GM10266 (cell line): ENCODE measurements at regions not wholly inside any gene's neighbourhood (a gene's known extent, or its start where the extent isn't known, plus 50 kb on each side); places are given as distances from the start of the nearest gene placed in this dataset.

Experiments
- DNase-seq: peaks from one replicate; pipeline ENCODE4 v3.0.0; 2012; ENCODE audit errors: extremely low spot score
- TF ChIP-seq, protein P1 (sequence below): IDR thresholded peaks from 2 replicates; pipeline ENCODE4 v1.5.1; 2012; ENCODE audit warnings: mild to moderate bottlenecking, low read depth; ENCODE audit not compliant: control insufficient read depth, insufficient read depth; ENCODE audit errors: missing control alignments

GRCh38 chr15:31226021-31226420 lies 100.6 kb upstream of the KLF13 start:
- TF ChIP-seq, protein P1, sequence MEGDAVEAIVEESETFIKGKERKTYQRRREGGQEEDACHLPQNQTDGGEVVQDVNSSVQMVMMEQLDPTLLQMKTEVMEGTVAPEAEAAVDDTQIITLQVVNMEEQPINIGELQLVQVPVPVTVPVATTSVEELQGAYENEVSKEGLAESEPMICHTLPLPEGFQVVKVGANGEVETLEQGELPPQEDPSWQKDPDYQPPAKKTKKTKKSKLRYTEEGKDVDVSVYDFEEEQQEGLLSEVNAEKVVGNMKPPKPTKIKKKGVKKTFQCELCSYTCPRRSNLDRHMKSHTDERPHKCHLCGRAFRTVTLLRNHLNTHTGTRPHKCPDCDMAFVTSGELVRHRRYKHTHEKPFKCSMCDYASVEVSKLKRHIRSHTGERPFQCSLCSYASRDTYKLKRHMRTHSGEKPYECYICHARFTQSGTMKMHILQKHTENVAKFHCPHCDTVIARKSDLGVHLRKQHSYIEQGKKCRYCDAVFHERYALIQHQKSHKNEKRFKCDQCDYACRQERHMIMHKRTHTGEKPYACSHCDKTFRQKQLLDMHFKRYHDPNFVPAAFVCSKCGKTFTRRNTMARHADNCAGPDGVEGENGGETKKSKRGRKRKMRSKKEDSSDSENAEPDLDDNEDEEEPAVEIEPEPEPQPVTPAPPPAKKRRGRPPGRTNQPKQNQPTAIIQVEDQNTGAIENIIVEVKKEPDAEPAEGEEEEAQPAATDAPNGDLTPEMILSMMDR, result no peak
- no peak for DNase-seq

GRCh38 chr15:31227235-31227634 lies 99.4 kb upstream of the KLF13 start:
- no peak for DNase-seq
- TF ChIP-seq, protein P1, result no peak

DNA sequence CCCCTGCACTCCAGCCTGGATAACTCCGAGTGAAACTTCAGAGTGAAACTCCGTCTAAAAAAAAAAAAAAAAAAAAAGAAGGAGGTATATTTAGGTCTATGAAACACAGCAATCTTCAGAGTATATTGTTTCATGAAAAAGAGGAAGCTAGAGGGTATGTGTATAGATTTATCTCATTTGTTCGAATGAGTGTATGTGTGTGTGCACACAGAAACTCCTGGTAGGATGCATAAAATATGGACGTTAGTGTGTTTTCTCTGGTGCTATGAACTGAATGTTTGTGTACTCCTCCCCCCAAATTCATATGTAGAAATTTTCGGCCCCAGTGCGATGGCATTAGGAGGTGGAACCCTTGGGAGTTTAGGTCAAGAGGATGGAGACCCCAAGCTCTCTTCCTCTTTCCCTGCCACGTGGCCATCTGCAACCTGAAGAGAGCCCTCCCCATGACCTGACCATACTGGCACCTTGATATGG lies 98.6 kb upstream of the KLF13 start:
- no peak for DNase-seq
- TF ChIP-seq, protein P1, result no peak

DNA sequence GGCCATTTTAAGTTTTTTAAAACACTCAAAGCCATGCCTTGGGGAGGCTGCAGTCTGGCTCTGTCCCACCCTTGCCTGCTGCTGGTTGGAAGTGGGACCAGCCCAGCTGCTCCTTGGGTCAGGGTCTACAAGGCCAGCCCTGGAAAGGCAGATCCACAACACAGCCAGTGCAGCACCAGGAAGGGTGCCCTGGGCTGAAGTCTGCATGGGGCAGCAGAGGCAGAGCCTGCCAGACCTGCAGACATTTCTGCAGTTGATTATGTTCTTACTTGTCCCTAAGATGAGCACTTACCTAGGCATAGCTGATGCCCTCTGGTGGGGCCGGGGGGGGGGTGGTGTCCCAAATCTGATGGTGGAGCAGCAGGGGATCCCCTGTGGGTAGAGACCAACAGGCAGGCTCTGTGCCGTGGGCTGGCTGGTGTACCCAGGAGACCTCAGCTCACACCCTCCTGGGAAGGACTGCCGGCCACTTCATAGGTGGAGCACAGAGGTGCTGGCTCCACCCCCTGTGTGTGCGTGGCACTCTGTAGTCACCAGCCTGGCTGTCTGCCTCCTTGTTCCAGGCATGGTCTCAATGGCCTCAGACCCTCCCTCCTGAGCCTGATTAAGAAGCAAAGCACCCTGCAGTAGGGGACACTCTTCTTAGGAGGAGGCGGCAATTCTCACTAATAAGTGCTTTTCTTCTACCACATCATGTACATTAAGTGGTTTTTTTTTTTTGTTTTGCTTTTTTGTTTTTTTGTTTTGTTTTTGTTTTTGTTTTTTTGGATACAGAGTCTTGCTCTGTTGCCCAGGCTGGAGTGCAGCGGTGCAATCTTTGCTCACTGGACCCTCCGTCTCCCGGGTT lies 97.4 kb upstream of the KLF13 start:
- TF ChIP-seq, protein P1, result no peak
- DNase-seq, result peak; percentile 82

DNA sequence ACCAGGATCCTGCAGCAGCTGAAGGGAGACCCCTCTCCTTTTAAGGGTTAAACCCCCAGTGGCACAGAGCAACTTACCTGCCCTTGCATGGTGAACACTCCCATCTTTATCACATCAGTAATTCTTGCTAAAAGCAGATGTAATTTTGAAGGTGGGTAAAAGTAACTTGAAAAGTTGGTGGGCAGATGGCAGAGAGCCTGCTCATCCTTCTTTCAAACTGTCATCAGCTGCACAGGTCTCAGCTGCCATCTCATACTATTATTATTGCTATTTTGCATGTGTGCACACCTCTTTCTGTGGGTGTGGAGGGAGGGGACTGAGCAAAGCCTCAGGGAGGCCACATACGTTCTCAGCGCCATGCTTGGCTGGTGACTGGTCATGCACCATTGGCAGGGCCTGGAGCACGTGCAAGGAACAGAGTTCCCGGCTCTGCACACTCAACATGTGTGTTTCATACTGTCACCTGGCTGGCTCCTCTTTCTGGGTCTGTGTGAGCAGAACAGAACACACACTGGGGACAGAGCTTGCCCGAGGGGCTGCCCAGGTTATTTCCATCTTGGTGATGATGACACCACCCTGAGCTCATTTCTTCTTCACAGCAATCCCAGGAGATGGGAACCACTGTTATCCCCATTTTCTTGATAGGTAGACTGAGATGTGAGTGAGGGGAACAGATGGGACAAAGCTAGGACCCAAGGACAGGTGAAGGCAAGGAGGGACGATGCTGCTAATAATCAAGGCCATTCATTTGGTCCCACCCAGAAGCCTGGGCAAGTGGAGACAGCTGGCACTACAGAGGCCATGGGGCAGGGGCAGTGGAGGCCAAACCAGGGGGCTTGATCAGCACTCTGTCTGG lies 95.8 kb upstream of the KLF13 start:
- TF ChIP-seq, protein P1, result no peak
- peak; percentile 81 for DNase-seq

DNA sequence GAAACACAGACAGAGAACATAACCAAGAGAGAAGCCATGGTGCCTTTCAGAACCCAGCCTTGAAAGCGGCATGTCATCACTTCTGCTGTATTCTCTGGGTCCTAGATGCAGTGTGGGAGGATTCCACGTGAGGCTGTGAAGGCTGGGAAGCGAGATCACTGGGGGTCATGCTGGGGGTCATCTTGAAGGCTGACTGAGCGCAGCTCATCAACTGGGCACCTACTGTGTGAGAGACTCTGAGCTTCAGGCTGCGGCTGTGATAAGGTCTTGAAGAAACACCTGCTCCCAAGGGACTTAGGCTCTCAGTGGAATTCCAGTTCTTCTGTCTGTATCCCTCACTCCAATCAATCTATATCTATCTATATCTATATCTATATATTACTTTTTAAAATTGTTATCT lies 91.8 kb upstream of the KLF13 start:
- TF ChIP-seq, protein P1, result no peak
- no peak for DNase-seq
